HEK293T (cell line): ENCODE measurements at regions not wholly inside any gene's neighbourhood (a gene's known extent, or its start where the extent isn't known, plus 50 kb on each side); places are given as distances from the start of the nearest gene placed in this dataset.

Source experiments
- BHLHE40 ChIP-seq: fragments of 450-650 bp; IDR thresholded peaks from 2 replicates; pipeline ENCODE4 v1.6.1; 2016; ENCODE audit warnings: mild to moderate bottlenecking, moderate library complexity, borderline replicate concordance
- ELF4 ChIP-seq: fragments of 450-650 bp; IDR thresholded peaks from 2 replicates; pipeline ENCODE4 v1.6.1; 2017; ENCODE audit warnings: antibody characterized with exemption
- LEF1 ChIP-seq: fragments of 450-650 bp; IDR thresholded peaks from 2 replicates; pipeline ENCODE4 v1.6.1; 2017; ENCODE audit warnings: mild to moderate bottlenecking, borderline replicate concordance
- ZNF384 ChIP-seq: fragments of 450-650 bp; IDR thresholded peaks from 2 replicates; pipeline ENCODE4 v1.6.1; 2016
- TF ChIP-seq, protein P1 (sequence below): fragments of 450-650 bp; IDR thresholded peaks from 2 replicates; pipeline ENCODE4 v1.6.1; 2016

DNA sequence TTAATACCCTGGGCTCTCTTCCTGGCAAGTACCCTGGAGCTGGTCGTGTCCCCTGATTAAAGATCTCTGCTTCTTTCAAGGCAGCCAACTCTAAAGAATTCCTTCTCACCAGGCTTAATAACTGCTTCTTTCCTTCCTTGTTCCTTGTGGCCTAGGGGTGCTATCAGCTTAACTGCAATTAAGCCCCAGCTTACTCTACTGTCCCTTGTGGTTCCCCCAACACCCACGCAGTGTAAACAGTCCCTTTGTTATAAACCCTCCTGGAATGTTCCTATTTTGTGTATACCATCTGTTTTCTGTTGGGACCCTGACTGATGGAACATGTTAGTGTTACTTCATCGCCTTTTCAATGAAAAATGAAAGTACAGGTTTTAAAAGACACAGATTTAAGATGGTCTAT, 126.4 kb upstream of the KIRREL3 start:
- TF ChIP-seq, protein P1, sequence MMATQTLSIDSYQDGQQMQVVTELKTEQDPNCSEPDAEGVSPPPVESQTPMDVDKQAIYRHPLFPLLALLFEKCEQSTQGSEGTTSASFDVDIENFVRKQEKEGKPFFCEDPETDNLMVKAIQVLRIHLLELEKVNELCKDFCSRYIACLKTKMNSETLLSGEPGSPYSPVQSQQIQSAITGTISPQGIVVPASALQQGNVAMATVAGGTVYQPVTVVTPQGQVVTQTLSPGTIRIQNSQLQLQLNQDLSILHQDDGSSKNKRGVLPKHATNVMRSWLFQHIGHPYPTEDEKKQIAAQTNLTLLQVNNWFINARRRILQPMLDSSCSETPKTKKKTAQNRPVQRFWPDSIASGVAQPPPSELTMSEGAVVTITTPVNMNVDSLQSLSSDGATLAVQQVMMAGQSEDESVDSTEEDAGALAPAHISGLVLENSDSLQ: no peak
- TF ChIP-seq BHLHE40: no peak
- no peak for TF ChIP-seq LEF1
- TF ChIP-seq ZNF384: no peak
- no peak for TF ChIP-seq ELF4
